ENCODE measurements at regions not wholly inside any gene's neighbourhood (a gene's known extent, or its start where the extent isn't known, plus 50 kb on each side); places are given as distances from the start of the nearest gene placed in this dataset.

DNA sequence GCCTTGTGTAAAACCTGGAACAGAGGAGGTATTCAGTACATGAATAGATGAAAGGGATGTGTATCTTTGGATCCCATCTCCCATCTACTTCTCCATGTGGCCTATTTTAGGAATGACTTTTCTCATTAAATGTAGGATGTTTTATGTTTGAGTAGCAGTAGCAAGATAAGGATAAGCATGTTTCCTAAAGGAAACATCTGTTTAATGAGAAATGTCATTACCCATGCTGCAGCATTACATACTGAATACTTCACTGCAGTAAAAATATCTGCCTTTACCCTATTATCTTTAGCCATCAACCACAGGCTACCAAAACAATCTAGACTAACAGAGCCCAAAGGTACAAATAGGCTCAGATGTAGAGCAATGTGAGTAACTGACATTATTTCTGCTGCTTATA, 419.2 kb upstream of the CYRIA start:
- TF ChIP-seq CTCF (IDR thresholded peaks at IDR 0.05) (no peak), EZH2 (IDR thresholded peaks at IDR 0.05) (no peak), EZH2phosphoT487 (IDR thresholded peaks at IDR 0.05) (no peak)

All from neural progenitor cell (in vitro differentiated cells).